ENCODE measurements at regions not wholly inside any gene's neighbourhood (a gene's known extent, or its start where the extent isn't known, plus 50 kb on each side); places are given as distances from the start of the nearest gene placed in this dataset.
A peak's percentile ranks its signal among the peaks of the same experiment; 100 is the strongest.

DNA sequence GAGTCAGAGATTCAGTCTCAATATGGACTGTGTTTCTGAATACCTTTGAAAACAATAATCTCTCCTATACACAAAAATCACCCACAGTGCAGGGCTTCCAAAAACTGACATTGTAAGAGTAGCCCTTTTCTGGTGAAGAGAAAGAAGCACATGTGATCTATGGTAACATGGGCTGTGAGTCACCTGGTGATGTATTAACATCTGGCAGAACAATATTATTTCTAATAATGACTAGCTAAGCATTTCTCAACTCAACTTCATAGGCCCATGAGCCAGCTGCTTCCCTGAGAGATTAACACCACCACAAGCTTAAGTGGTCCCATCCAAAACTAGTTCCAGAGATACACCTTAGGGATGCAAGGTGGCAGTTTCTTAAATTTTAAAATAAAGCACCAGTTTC is 331.0 kb upstream of the NRP1 start:
- peaks cover 0 to 9% of the 10 kb centered on the region in 2 donors for H3K4me1 ChIP-seq (ENCODE audit: control insufficient read depth in 1 of 2, insufficient read depth in 2 of 2, low read length in 2 of 2)
- H3K9me3 ChIP-seq (ENCODE audit: control insufficient read depth in 1 of 2, low read length in 2 of 2) = peaks cover 2 to 10% of the 10 kb centered on the region in 2 donors
- H3K27me3 ChIP-seq (ENCODE audit: control insufficient read depth in 1 of 2, insufficient read depth in 2 of 2, low read length in 2 of 2) = no peaks in the 10 kb centered on the region
- H3K36me3 ChIP-seq (ENCODE audit: control insufficient read depth in 1 of 2, insufficient read depth in 2 of 2, low read length in 2 of 2) = no peaks in the 10 kb centered on the region
- H3K4me3 ChIP-seq (ENCODE audit: low read depth in 1 of 2, low read length in 2 of 2) = no peak overlapping the region
- no peak overlapping the region for H3K27ac ChIP-seq (ENCODE audit: low read depth, low read length)
- H3K9ac ChIP-seq (ENCODE audit: low read depth in 1 of 2, low read length in 2 of 2) = no peak overlapping the region

DNA sequence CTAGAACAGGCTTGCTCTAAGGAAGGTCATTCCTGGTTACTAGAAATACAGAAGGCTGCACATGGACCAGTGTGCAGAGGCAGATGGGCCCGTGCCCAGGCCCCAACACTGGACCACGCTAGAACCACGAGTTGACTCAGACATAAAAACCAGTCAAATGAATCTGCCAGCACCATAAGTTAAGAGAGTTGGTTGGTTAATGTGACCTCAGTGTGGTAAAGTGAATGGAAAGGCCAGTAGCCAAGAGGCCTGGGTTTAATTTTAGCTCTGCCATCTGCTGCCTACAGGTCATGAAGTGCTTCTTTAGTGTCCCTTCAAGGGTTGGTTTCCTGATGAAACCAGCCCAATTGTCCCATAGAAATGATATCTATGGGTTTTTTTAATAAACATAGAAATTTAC is 329.6 kb upstream of the NRP1 start:
- Histone ChIP-seq H3K36me3 (ENCODE audit: control insufficient read depth in 1 of 2, insufficient read depth in 2 of 2, low read length in 2 of 2) (no peaks in the 10 kb centered on the region), H3K9ac (ENCODE audit: low read depth in 1 of 2, low read length in 2 of 2) (no peak overlapping the region), H3K9me3 (ENCODE audit: control insufficient read depth in 1 of 2, low read length in 2 of 2) (peaks cover 2 to 10% of the 10 kb centered on the region in 2 donors), H3K4me1 (ENCODE audit: control insufficient read depth in 1 of 2, insufficient read depth in 2 of 2, low read length in 2 of 2) (peaks cover 0 to 9% of the 10 kb centered on the region in 2 donors), H3K4me3 (ENCODE audit: low read depth in 1 of 2, low read length in 2 of 2) (no peak overlapping the region), H3K27me3 (ENCODE audit: control insufficient read depth in 1 of 2, insufficient read depth in 2 of 2, low read length in 2 of 2) (no peaks in the 10 kb centered on the region), H3K27ac (ENCODE audit: low read depth, low read length) (no peak overlapping the region)

DNA sequence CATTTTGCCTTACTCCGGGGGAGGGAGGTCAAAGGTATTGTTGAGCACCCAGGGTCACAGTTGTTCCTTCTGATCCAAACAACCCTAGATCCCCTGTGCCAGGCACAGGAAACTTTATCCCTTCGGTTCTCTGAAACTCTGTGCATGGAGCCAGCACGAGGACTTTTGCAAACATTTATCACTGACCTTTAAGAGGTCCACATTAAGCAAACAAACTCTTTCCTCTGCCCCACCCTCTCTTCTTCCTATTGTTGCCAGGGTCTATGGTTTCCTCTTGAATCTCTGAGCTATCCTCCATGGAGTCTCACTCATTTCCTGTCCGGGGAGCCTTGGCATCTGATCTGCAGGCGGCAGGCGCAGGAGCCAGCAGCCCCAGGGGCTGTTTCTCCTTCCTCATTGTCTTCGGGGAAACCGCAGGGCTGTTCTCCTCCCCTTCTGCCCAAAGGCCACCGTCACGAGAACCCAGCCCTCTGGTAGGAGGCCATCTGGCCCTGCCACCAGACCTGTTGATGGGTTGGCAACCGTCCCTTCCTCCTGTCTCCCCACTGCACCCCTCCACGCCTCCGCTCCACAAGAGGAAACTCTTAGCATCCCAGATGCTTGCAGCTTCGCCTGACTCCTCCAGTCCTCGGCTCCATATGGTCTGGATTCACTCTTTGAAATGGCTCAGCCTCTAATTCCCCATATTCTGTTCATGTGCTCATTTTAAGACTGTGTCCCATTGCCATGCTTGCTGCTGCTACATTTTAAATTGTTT is 327.3 kb upstream of the NRP1 start:
- H3K9me3 ChIP-seq (ENCODE audit: control insufficient read depth in 1 of 2, low read length in 2 of 2) = peaks cover 2 to 10% of the 10 kb centered on the region in 2 donors
- H3K27me3 ChIP-seq (ENCODE audit: control insufficient read depth in 1 of 2, insufficient read depth in 2 of 2, low read length in 2 of 2) = no peaks in the 10 kb centered on the region
- peaks cover 0 to 9% of the 10 kb centered on the region in 2 donors for H3K4me1 ChIP-seq (ENCODE audit: control insufficient read depth in 1 of 2, insufficient read depth in 2 of 2, low read length in 2 of 2)
- H3K4me3 ChIP-seq (ENCODE audit: low read depth in 1 of 2, low read length in 2 of 2) = peak overlapping the region; percentile 30 to 41
- no peak overlapping the region for H3K9ac ChIP-seq (ENCODE audit: low read depth in 1 of 2, low read length in 2 of 2)
- no peaks in the 10 kb centered on the region for H3K36me3 ChIP-seq (ENCODE audit: control insufficient read depth in 1 of 2, insufficient read depth in 2 of 2, low read length in 2 of 2)
- H3K27ac ChIP-seq (ENCODE audit: low read depth, low read length) = no peak overlapping the region

DNA sequence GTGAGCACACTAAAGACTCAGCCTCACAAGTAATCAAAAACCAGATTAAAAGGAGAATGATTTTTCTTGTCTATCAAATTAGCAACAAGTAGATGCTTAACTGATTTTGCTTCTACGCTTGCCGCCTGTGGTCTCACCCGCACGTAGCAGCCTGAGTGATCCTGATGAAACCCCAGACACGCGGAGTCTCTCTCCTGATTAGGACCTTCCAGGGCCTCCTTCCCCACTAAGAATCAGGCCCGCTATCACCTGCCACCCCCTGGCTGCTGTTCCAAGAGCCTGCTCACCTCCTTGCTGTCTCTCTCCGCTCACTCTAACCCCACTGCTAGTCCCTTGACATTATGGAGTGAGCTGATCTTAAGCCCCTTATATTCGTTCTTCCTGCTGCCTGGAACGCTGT is 325.9 kb upstream of the NRP1 start:
- H3K9ac ChIP-seq (ENCODE audit: low read depth in 1 of 2, low read length in 2 of 2) = no peak overlapping the region
- peaks cover 0 to 9% of the 10 kb centered on the region in 2 donors for H3K4me1 ChIP-seq (ENCODE audit: control insufficient read depth in 1 of 2, insufficient read depth in 2 of 2, low read length in 2 of 2)
- H3K27me3 ChIP-seq (ENCODE audit: control insufficient read depth in 1 of 2, insufficient read depth in 2 of 2, low read length in 2 of 2) = no peaks in the 10 kb centered on the region
- H3K4me3 ChIP-seq (ENCODE audit: low read depth in 1 of 2, low read length in 2 of 2) = no peak overlapping the region
- H3K27ac ChIP-seq (ENCODE audit: low read depth, low read length) = no peak overlapping the region
- peaks cover 2 to 10% of the 10 kb centered on the region in 2 donors for H3K9me3 ChIP-seq (ENCODE audit: control insufficient read depth in 1 of 2, low read length in 2 of 2)
- H3K36me3 ChIP-seq (ENCODE audit: control insufficient read depth in 1 of 2, insufficient read depth in 2 of 2, low read length in 2 of 2) = no peaks in the 10 kb centered on the region

DNA sequence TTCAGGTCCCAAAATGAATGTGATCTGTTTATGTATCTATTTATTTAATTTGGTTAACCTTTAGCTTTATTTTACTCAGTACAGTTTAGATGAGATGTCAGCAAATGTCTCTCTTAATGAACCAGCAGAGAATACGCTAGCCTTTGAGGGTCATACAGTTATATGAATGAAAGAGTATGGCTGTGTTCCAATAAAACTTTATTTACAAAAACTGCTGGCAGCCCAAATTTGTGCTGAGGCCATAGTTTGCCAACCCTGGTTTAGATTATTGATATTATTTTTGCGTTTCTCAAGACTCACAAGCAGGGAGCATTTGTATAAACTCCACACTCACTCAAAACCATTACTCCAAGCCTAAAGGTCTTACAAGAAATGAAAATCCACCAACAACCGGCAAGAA is 323.4 kb upstream of the NRP1 start:
- no peaks in the 10 kb centered on the region for H3K36me3 ChIP-seq (ENCODE audit: control insufficient read depth in 1 of 2, insufficient read depth in 2 of 2, low read length in 2 of 2)

DNA sequence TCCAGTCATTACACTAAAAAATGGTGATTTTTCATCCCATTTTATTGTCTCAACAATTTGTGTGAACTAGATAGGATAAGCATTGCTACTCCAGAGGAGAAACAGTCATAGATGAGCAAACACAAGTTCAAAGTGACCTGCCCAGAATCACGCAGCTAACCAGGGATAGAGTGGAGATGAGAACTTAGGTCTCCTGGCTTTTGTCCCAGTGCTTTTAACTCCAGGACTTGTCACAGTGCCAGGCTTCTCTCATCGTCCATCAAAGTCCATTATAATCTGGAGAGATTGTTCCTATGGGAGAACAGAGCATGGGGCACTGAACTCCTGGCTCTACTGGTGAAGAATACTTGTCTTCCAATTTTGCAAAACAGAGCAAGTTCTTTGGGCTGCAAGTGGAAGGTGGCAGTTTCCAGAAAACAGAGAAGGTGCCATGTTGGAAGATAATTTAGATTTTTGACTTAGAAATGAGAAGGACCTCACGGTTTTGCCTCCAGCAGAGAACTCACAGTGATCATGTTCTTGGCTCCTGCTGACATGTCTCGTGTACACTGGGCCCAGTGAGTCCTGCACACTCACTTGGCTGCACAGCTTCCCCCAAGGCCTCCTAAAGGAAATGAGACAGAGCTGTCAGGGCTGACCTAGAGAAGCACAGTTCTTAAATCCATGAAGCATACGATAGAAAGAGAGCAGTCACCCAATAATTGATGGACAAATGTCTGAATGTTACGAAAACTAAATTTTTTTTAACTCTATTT is 322.9 kb upstream of the NRP1 start:
- H3K27ac ChIP-seq (ENCODE audit: low read depth, low read length) = no peak overlapping the region
- no peak overlapping the region for H3K9ac ChIP-seq (ENCODE audit: low read depth in 1 of 2, low read length in 2 of 2)
- H3K27me3 ChIP-seq (ENCODE audit: control insufficient read depth in 1 of 2, insufficient read depth in 2 of 2, low read length in 2 of 2) = no peaks in the 10 kb centered on the region
- no peaks in the 10 kb centered on the region for H3K9me3 ChIP-seq (ENCODE audit: control insufficient read depth in 1 of 2, low read length in 2 of 2)
- no peak overlapping the region for H3K4me3 ChIP-seq (ENCODE audit: low read depth in 1 of 2, low read length in 2 of 2)
- H3K36me3 ChIP-seq (ENCODE audit: control insufficient read depth in 1 of 2, insufficient read depth in 2 of 2, low read length in 2 of 2) = no peaks in the 10 kb centered on the region
- peaks cover 0 to 9% of the 10 kb centered on the region in 2 donors for H3K4me1 ChIP-seq (ENCODE audit: control insufficient read depth in 1 of 2, insufficient read depth in 2 of 2, low read length in 2 of 2)

More for the DNA sequence above, 323.4 kb upstream of the NRP1 start:
- no peaks in the 10 kb centered on the region for H3K27me3 ChIP-seq (ENCODE audit: control insufficient read depth in 1 of 2, insufficient read depth in 2 of 2, low read length in 2 of 2)
- no peak overlapping the region for H3K4me3 ChIP-seq (ENCODE audit: low read depth in 1 of 2, low read length in 2 of 2)
- H3K27ac ChIP-seq (ENCODE audit: low read depth, low read length) = no peak overlapping the region
- H3K9me3 ChIP-seq (ENCODE audit: control insufficient read depth in 1 of 2, low read length in 2 of 2) = no peaks in the 10 kb centered on the region
- H3K9ac ChIP-seq (ENCODE audit: low read depth in 1 of 2, low read length in 2 of 2) = no peak overlapping the region
- H3K4me1 ChIP-seq (ENCODE audit: control insufficient read depth in 1 of 2, insufficient read depth in 2 of 2, low read length in 2 of 2) = peaks cover 0 to 9% of the 10 kb centered on the region in 2 donors

DNA sequence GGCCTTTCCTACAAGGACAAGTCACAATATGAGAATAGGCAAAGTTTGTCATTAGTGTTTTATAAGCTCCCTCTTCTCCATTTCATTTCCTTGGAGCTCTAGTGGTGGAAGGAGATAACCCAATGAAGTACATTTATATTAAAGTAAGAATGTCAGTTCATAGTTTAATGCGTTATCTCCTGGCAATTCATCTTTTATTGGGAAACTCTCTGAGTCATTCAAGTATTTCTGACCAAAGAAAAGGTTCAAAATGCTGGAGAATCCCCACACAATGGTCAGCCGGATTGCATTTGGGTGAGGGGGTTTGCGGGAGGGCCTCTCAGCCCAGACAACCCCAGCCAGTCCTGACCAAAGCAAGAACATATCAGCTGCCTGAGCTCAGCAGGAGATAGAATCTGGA is 321.5 kb upstream of the NRP1 start:
- H3K9ac ChIP-seq (ENCODE audit: low read depth in 1 of 2, low read length in 2 of 2) = no peak overlapping the region
- H3K4me1 ChIP-seq (ENCODE audit: control insufficient read depth in 1 of 2, insufficient read depth in 2 of 2, low read length in 2 of 2) = no peaks in the 10 kb centered on the region
- peaks cover 0 to 3% of the 10 kb centered on the region in 2 donors for H3K9me3 ChIP-seq (ENCODE audit: control insufficient read depth in 1 of 2, low read length in 2 of 2)
- H3K27me3 ChIP-seq (ENCODE audit: control insufficient read depth in 1 of 2, insufficient read depth in 2 of 2, low read length in 2 of 2) = no peaks in the 10 kb centered on the region
- no peak overlapping the region for H3K4me3 ChIP-seq (ENCODE audit: low read depth in 1 of 2, low read length in 2 of 2)
- H3K36me3 ChIP-seq (ENCODE audit: control insufficient read depth in 1 of 2, insufficient read depth in 2 of 2, low read length in 2 of 2) = no peaks in the 10 kb centered on the region
- H3K27ac ChIP-seq (ENCODE audit: low read depth, low read length) = no peak overlapping the region

DNA sequence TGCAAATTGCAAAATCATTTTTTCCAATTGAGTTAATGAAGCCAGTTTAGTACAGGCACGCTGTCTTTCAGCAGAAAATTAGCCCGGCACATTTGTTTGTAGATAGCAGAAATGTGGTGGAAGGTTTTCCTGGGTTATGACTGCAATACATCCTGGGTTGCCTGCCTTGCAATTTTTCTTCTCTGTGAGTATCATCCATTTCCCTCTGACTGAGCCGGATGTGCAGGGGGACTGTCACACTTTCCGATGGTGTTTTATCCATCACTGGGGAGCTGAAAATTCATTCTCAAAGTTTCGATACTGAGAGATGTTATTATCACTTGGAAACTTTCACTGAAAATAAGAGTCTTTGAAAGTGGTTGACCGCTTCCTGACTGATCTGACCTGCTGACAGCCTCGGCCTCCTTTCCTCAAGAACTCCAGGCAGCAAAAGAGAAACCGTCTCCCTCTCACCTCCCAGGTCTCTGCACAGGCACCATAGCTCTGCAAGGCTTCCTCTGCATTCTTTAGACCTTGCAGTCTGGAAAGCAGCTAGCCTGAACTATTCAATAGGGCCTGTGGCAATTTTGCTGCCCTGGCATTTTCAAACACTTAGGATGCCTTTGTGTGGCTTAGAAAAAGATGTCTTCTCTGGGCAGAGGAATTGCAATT is 320.8 kb upstream of the NRP1 start:
- Histone ChIP-seq H3K4me1 (ENCODE audit: control insufficient read depth in 1 of 2, insufficient read depth in 2 of 2, low read length in 2 of 2) (no peaks in the 10 kb centered on the region), H3K9ac (ENCODE audit: low read depth in 1 of 2, low read length in 2 of 2) (no peak overlapping the region), H3K27me3 (ENCODE audit: control insufficient read depth in 1 of 2, insufficient read depth in 2 of 2, low read length in 2 of 2) (no peaks in the 10 kb centered on the region), H3K36me3 (ENCODE audit: control insufficient read depth in 1 of 2, insufficient read depth in 2 of 2, low read length in 2 of 2) (no peaks in the 10 kb centered on the region), H3K27ac (ENCODE audit: low read depth, low read length) (no peak overlapping the region), H3K9me3 (ENCODE audit: control insufficient read depth in 1 of 2, low read length in 2 of 2) (peaks cover 0 to 3% of the 10 kb centered on the region in 2 donors), H3K4me3 (ENCODE audit: low read depth in 1 of 2, low read length in 2 of 2) (no peak overlapping the region)

DNA sequence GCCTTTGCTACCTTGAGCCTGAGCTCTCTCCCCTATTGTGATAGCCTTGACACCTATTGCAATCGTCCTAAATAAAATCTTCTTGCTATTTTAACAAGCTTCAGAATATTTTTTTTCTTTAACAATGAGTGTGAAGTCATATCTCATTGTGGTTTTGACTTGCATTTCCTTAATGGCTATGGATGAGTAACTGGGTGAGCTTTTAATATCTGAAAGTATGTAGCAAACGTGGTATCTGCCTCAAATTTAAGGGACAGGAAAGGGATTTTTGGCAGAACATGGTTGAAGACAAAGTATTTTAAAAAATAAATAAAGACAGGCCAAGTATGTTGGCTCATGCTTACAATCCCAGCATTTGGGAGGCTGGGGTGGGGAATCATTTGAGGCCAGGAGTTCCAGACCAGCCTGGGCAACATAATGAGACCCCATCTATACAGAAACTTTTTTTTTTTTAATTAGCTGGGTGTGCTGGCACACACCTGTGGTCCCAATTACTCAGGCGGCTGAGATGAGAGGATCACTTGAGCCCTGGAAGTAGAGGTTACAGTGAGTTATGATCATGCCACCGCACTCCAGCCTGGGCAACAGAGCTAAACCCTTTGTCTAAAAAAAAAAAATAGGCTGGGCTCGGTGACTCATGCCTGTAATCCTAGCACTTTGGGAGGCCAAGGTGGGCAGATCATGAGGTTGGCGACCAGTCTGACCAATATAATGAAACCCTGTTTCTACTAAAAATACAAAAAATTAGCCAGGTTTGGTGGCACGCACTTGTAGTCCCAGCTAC is 319.3 kb upstream of the NRP1 start:
- no peaks in the 10 kb centered on the region for H3K27me3 ChIP-seq (ENCODE audit: control insufficient read depth in 1 of 2, insufficient read depth in 2 of 2, low read length in 2 of 2)
- no peak overlapping the region for H3K27ac ChIP-seq (ENCODE audit: low read depth, low read length)
- peaks cover 0 to 3% of the 10 kb centered on the region in 2 donors for H3K9me3 ChIP-seq (ENCODE audit: control insufficient read depth in 1 of 2, low read length in 2 of 2)
- no peak overlapping the region for H3K4me3 ChIP-seq (ENCODE audit: low read depth in 1 of 2, low read length in 2 of 2)
- H3K9ac ChIP-seq (ENCODE audit: low read depth in 1 of 2, low read length in 2 of 2) = no peak overlapping the region
- no peaks in the 10 kb centered on the region for H3K4me1 ChIP-seq (ENCODE audit: control insufficient read depth in 1 of 2, insufficient read depth in 2 of 2, low read length in 2 of 2)
- H3K36me3 ChIP-seq (ENCODE audit: control insufficient read depth in 1 of 2, insufficient read depth in 2 of 2, low read length in 2 of 2) = no peaks in the 10 kb centered on the region

Measured in duodenal mucosa (tissue), 2 donors.